Astrocyte (in vitro differentiated cells and primary cell): ENCODE measurements at regions not wholly inside any gene's neighbourhood (a gene's known extent, or its start where the extent isn't known, plus 50 kb on each side); places are given as distances from the start of the nearest gene placed in this dataset.

ENCODE experiments used
- CTCF ChIP-seq: IDR thresholded peaks from 2 replicates; pipeline ENCODE4 v1.5.1; 2011; ENCODE audit warnings: low read depth, mild to moderate bottlenecking, inconsistent platforms, low read length, moderate library complexity; ENCODE audit not compliant: insufficient read depth
- EZH2 ChIP-seq: IDR thresholded peaks from 2 replicates; pipeline ENCODE4 v1.6.1; 2012; ENCODE audit warnings: mild to moderate bottlenecking, low read length, inconsistent platforms; ENCODE audit not compliant: insufficient read depth

- TF ChIP-seq CTCF (no peak), EZH2 (no peak)
Measured at GRCh38 chr5:166980666-166981065, 1310.8 kb upstream of the WWC1 start.
